Endothelial cell of umbilical vein (primary cell): ENCODE measurements at regions not wholly inside any gene's neighbourhood (a gene's known extent, or its start where the extent isn't known, plus 50 kb on each side); places are given as distances from the start of the nearest gene placed in this dataset.

Source experiments
- BruUV-seq: library from RNA; stranded (reverse); fragments of 400-500 nt; replicated peaks from 2 replicates; lab custom pipeline; 2021; lab: Mats Ljungman, UMichigan
- CTCF ChIA-PET: fragments of 300-600, 350-600 bp; sonication (Branson Sonifier 250); formaldehyde crosslinking; loops from one replicate; lab custom pipeline; 2021; ENCODE audit warnings: antibody characterized with exemption, inconsistent platforms; lab: Charles Lee
- POLR2A ChIA-PET: fragments of 300-600, 350-600 bp; sonication (Branson Sonifier 250); formaldehyde crosslinking; loops from one replicate; lab custom pipeline; 2021; ENCODE audit warnings: antibody characterized with exemption, inconsistent platforms; lab: Charles Lee
- DNase-seq: peaks from one replicate; pipeline ENCODE4 v3.0.0-alpha.2; 2011; ENCODE audit warnings: low read depth, low spot score
- FAIRE-seq: peaks from 2 replicates; lab custom pipeline; 2011; peaks lifted over from hg19 to GRCh38; lab: Jason Lieb, UNC
- H2AFZ ChIP-seq: 2 replicates; pipeline ENCODE4 v1.6.0; 2012; ENCODE audit warnings: low read depth, low read length, control low read depth, inconsistent platforms
- H3K27ac ChIP-seq: 2 replicates; pipeline ENCODE4 v1.5.1; 2011; ENCODE audit warnings: low read depth, mild to moderate bottlenecking, control low read depth, low read length, moderate library complexity; ENCODE audit not compliant: insufficient read depth
- H3K27me3 ChIP-seq, 2 experiments: 2 replicates each; pipeline versions ENCODE4 v1.6.0 to v1.6.1; 2011; ENCODE audit warnings: low read length in 2 of 2, mixed read lengths in 1 of 2; ENCODE audit not compliant: control insufficient read depth in 2 of 2, insufficient read depth in 2 of 2
- H3K36me3 ChIP-seq, 2 experiments: 2 replicates in 1 of 2; 3 replicates in 1 of 2; pipeline ENCODE4 v1.5.1; 2011; ENCODE audit warnings: low read length in 2 of 2, mild to moderate bottlenecking in 1 of 2, moderate library complexity in 1 of 2; ENCODE audit not compliant: control insufficient read depth in 2 of 2, insufficient read depth in 2 of 2; ENCODE audit errors: extremely low read depth in 1 of 2
- H3K4me1 ChIP-seq: 3 replicates; pipeline ENCODE4 v1.5.1; 2011; ENCODE audit warnings: mild to moderate bottlenecking, low read length; ENCODE audit not compliant: control insufficient read depth, insufficient read depth; ENCODE audit errors: extremely low read depth
- H3K4me2 ChIP-seq: 2 replicates; pipeline ENCODE4 v1.6.1; 2011; ENCODE audit warnings: low read length, control low read depth, mixed read lengths; ENCODE audit not compliant: insufficient read depth
- H3K4me3 ChIP-seq, 3 experiments: fragments of 200-600 bp in 1 of 3; sonication (generic), shearing (Covaris generic) in 1 of 3; replicated peaks in 1 of 3; 2 replicates each; pipeline ENCODE4 v1.5.1; 2011 to 2016; ENCODE audit warnings: control low read depth in 3 of 3, low read length in 3 of 3, mild to moderate bottlenecking in 2 of 3, inconsistent platforms in 1 of 3, low read depth in 1 of 3, moderate library complexity in 1 of 3; ENCODE audit not compliant: insufficient read depth in 1 of 3
- H3K79me2 ChIP-seq: 2 replicates; pipeline ENCODE4 v1.6.0; 2012; ENCODE audit warnings: low read length, inconsistent platforms; ENCODE audit not compliant: control insufficient read depth, insufficient read depth
- H3K9ac ChIP-seq: replicated peaks from 2 replicates; pipeline ENCODE3; 2011; ENCODE audit warnings: low read length, control low read depth; ENCODE audit not compliant: insufficient read depth; ENCODE audit errors: extremely low read depth
- H3K9me1 ChIP-seq: replicated peaks from 3 replicates; pipeline ENCODE4 v1.6.0; 2011; ENCODE audit warnings: mild to moderate bottlenecking, low read length; ENCODE audit not compliant: control insufficient read depth, insufficient read depth; ENCODE audit errors: extremely low read depth
- H3K9me3 ChIP-seq: replicated peaks from 2 replicates; pipeline ENCODE4 v1.5.1; 2012; ENCODE audit warnings: low read length, inconsistent platforms; ENCODE audit not compliant: control insufficient read depth, insufficient read depth
- H4K20me1 ChIP-seq: replicated peaks from 2 replicates; pipeline ENCODE3; 2011; ENCODE audit warnings: mild to moderate bottlenecking, low read length; ENCODE audit not compliant: control insufficient read depth, insufficient read depth; ENCODE audit errors: extremely low read depth
- CTCF ChIP-seq, 2 donors: IDR thresholded peaks; 1 replicate in 1 of 2; 2 replicates in 1 of 2; pipeline ENCODE4 v1.5.1; 2011; ENCODE audit warnings: low read length in 2 of 2, mild to moderate bottlenecking in 2 of 2, moderate library complexity in 2 of 2, control low read depth in 1 of 2, inconsistent platforms in 1 of 2, low read depth in 1 of 2; ENCODE audit not compliant: insufficient read depth in 1 of 2; ENCODE audit errors: extremely low read depth in 1 of 2
- EZH2 ChIP-seq: IDR thresholded peaks from 2 replicates; pipeline ENCODE4 v1.6.1; 2012; ENCODE audit warnings: borderline replicate concordance, low read depth, mild to moderate bottlenecking, moderate library complexity, low read length, inconsistent platforms; ENCODE audit not compliant: severe bottlenecking
- FOS ChIP-seq: IDR thresholded peaks from 2 replicates; pipeline ENCODE4 v1.6.1; 2011; ENCODE audit warnings: mild to moderate bottlenecking, low read length, moderate library complexity, borderline replicate concordance; ENCODE audit not compliant: insufficient read depth
- GATA2 ChIP-seq: IDR thresholded peaks from 2 replicates; pipeline ENCODE4 v1.7.0; 2011; ENCODE audit warnings: low read depth, mild to moderate bottlenecking, moderate library complexity, mixed read lengths, low read length; ENCODE audit not compliant: insufficient read length, insufficient read depth
- JUN ChIP-seq: IDR thresholded peaks from 2 replicates; pipeline ENCODE4 v1.6.1; 2011; ENCODE audit warnings: borderline replicate concordance, low read depth; ENCODE audit not compliant: insufficient read length, insufficient read depth
- MAX ChIP-seq: IDR thresholded peaks from 2 replicates; pipeline ENCODE4 v1.6.1; 2011; ENCODE audit not compliant: insufficient read depth, insufficient read length
- POLR2AphosphoS5 ChIP-seq: IDR thresholded peaks from 2 replicates; pipeline ENCODE4 v1.6.1; 2012; ENCODE audit warnings: low read depth, mild to moderate bottlenecking, control low read depth, low read length, moderate library complexity; ENCODE audit not compliant: insufficient read depth
- dilution Hi-C: fragments of 300-500 bp; cut with MboI; formaldehyde crosslinking; loops from one replicate; pipeline ENCODE4 v1.15.0; 2019; ENCODE audit warnings: low sequenced_read_pairs; ENCODE audit not compliant: extremely low pct_ligation_motif_present
- intact Hi-C: fragments of 100-400 bp; cut with micrococcal nuclease; formaldehyde crosslinking; loops from one replicate; pipeline ENCODE4 v1.10.0; 2022

GRCh38 chr6:16007146-16007545, 121.7 kb upstream of the MYLIP start:
- ChIA-PET CTCF (no interaction called here), POLR2A (no interaction called here)
- Histone ChIP-seq H3K4me1 (no peaks in the 10 kb centered on the region), H2AFZ (no peak overlapping the region), H3K9ac (no peak overlapping the region), H3K4me3 (no peak overlapping the region), H3K27me3 (peaks cover 0 to 4% of the 10 kb centered on the region in 2 experiments), H4K20me1 (no peaks in the 10 kb centered on the region), H3K9me3 (no peaks in the 10 kb centered on the region), H3K4me2 (no peak overlapping the region), H3K36me3 (no peaks in the 10 kb centered on the region), H3K9me1 (no peaks in the 10 kb centered on the region), H3K27ac (no peak overlapping the region), H3K79me2 (no peaks in the 10 kb centered on the region)
- FAIRE-seq (no peak), DNase-seq (no peak)
- intact Hi-C loops (no loop called here), dilution Hi-C loops (no loop called here)
- no peak for TF ChIP-seq FOS
- TF ChIP-seq CTCF (IDR thresholded peaks at IDR 0.05; ENCODE audit: extremely low read depth in 1 of 2, insufficient read depth in 1 of 2, low read depth in 1 of 2, low read length in 2 of 2), result no peak
- no peak for TF ChIP-seq EZH2
- TF ChIP-seq POLR2AphosphoS5, result no peak
- TF ChIP-seq GATA2, result no peak
- no peak for TF ChIP-seq JUN
- BruUV-seq, result no TSS peak

- no peak overlapping the region for H3K4me2 ChIP-seq
- CTCF ChIA-PET, result no interaction called here
- H3K9me3 ChIP-seq, result no peaks in the 10 kb centered on the region
- no peak overlapping the region for H2AFZ ChIP-seq
- no peak overlapping the region for H3K9ac ChIP-seq
- H4K20me1 ChIP-seq, result no peaks in the 10 kb centered on the region
- no peaks in the 10 kb centered on the region for H3K36me3 ChIP-seq
- no peaks in the 10 kb centered on the region for H3K79me2 ChIP-seq
- intact Hi-C loops (no loop called here), dilution Hi-C loops (no loop called here)
- BruUV-seq, result no TSS peak
- DNase-seq (no peak), FAIRE-seq (no peak)
- H3K27me3 ChIP-seq, result peaks cover 0 to 4% of the 10 kb centered on the region in 2 experiments
- no peak for TF ChIP-seq JUN
- TF ChIP-seq EZH2, result no peak
- TF ChIP-seq CTCF (IDR thresholded peaks at IDR 0.05; ENCODE audit: extremely low read depth in 1 of 2, insufficient read depth in 1 of 2, low read depth in 1 of 2, low read length in 2 of 2), result no peak
- no peak for TF ChIP-seq POLR2AphosphoS5
- no peak for TF ChIP-seq GATA2
- no peak for TF ChIP-seq FOS
- no peak for TF ChIP-seq MAX
- POLR2A ChIA-PET, result no interaction called here
- H3K4me3 ChIP-seq, result no peak overlapping the region
- H3K27ac ChIP-seq, result no peak overlapping the region
- no peaks in the 10 kb centered on the region for H3K9me1 ChIP-seq
- H3K4me1 ChIP-seq, result no peaks in the 10 kb centered on the region
Measured at GRCh38 chr6:16006681-16007080, 122.2 kb upstream of the MYLIP start.
